NT2/D1 (cell line): ENCODE measurements at regions not wholly inside any gene's neighbourhood (a gene's known extent, or its start where the extent isn't known, plus 50 kb on each side); places are given as distances from the start of the nearest gene placed in this dataset.

Experiments
- SUZ12 ChIP-seq: IDR thresholded peaks from 2 replicates; pipeline ENCODE4 v1.6.1; 2011; ENCODE audit not compliant: insufficient read length, insufficient read depth; ENCODE audit errors: extremely low read depth
- YY1 ChIP-seq: IDR thresholded peaks from 2 replicates; pipeline ENCODE4 v1.6.1; 2011; ENCODE audit not compliant: insufficient read length, insufficient read depth
- ZNF274 ChIP-seq: IDR thresholded peaks from 2 replicates; pipeline ENCODE4 v1.6.1; 2011; ENCODE audit warnings: mild to moderate bottlenecking, low read depth, low read length

GRCh38 chr2:221189431-221190067 is 382.6 kb downstream of the EPHA4 start:
- no peak for TF ChIP-seq YY1
- no peak for TF ChIP-seq ZNF274
- no peak for TF ChIP-seq SUZ12
